ENCODE measurements at regions not wholly inside any gene's neighbourhood (a gene's known extent, or its start where the extent isn't known, plus 50 kb on each side); places are given as distances from the start of the nearest gene placed in this dataset.

DNA sequence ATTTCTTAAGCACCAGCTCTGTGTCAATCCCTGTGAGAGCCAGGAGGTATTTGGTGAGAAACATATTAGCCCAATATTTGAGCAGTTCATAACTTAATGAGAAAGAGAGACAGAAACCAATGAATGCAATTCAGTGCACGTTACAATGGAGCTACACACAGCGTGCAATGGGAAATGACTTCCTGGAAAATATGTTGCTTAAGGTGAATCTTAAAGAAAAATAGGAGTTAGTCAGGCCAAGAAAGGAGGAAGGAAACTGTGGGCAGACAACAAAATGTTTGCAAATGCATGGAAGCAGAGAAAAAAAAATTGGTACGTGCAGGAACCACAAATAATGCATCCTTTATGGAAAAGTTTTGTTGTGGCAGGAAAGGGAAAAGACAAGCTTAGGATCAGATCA, 481.7 kb downstream of the BCAT1 start (continued):
- no peak for TF ChIP-seq ZNF668 (CRISPR knock-in tag; IDR thresholded peaks at IDR 0.05)
- TF ChIP-seq ZNF778 (CRISPR knock-in tag; IDR thresholded peaks at IDR 0.05) = no peak
- TF ChIP-seq SAFB (IDR thresholded peaks at IDR 0.05; ENCODE audit: borderline replicate concordance, low read depth, low read length) = no peak
- no peak for TF ChIP-seq ZNF780A (CRISPR knock-in tag; IDR thresholded peaks at IDR 0.05)
- TF ChIP-seq RBFOX2 (IDR thresholded peaks at IDR 0.05; ENCODE audit: low read depth, low read length) = no peak
- TF ChIP-seq ZNF282 (CRISPR knock-in tag; IDR thresholded peaks at IDR 0.05) = no peak
- no peak for TF ChIP-seq ZNF232 (CRISPR knock-in tag; IDR thresholded peaks at IDR 0.05)
- TF ChIP-seq FOXM1 (IDR thresholded peaks at IDR 0.05; ENCODE audit: low read depth) = no peak
- TF ChIP-seq FOXM1 (CRISPR knock-in tag; IDR thresholded peaks at IDR 0.05; ENCODE audit: low read depth) = no peak
- TF ChIP-seq SMARCA5 (IDR thresholded peaks at IDR 0.05) = no peak
- no peak for TF ChIP-seq ELK1 (CRISPR knock-in tag; IDR thresholded peaks at IDR 0.05)

DNA sequence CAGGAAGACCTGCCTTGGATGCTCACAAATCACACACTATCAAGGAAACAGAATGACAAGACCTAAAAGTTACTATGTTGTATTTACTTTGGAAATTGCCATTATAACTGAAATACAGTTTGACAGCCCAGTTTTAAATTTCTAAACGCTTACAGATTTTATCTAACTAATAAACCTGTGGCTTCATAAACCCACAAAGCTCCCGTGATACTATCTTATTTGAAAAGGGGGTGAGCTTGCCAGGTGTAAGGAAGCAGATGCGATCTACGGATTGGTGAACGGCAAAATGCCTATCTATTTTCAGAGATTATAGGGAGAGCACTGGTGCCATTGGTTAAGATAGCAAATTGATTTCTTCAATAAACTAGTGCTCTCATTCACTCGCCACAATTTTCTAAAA, 485.5 kb downstream of the BCAT1 start:
- 8% methylated on average over 6 of the region's 6 CpGs for WGBS (ENCODE audit: insufficient coverage, low coverage, missing lambda C conversion rate)
- in situ Hi-C loops (cut with MboI) = no loop called here
- no peak for ATAC-seq
- no peak for DNase-seq (ENCODE audit: extremely low read depth in 1 of 4, low spot score in 3 of 4)
- no peak overlapping the region for H3K4me3 ChIP-seq
- no TSS peak for BruUV-seq (replicated peaks)
- no peaks in the 10 kb centered on the region for H3K36me3 ChIP-seq (ENCODE audit: control insufficient read depth, insufficient read depth, low read length)
- H3K27me3 ChIP-seq (ENCODE audit: control insufficient read depth in 2 of 2, insufficient read depth in 2 of 2, low read length in 2 of 2) = no peaks in the 10 kb centered on the region
- no peak overlapping the region for H3K9ac ChIP-seq (ENCODE audit: insufficient read depth in 1 of 2, low read depth in 2 of 2, low read length in 2 of 2)
- intact Hi-C loops (cut with micrococcal nuclease) = no loop called here
- CTCF ChIA-PET (ENCODE audit: low intra/inter-chr PET ratio) = no interaction called here
- H4K20me1 ChIP-seq (replicated peaks; ENCODE audit: control insufficient read depth, insufficient read depth, low read length) = no peaks in the 10 kb centered on the region
- POLR2A ChIA-PET = interaction anchor here (0.7 to 1.3 kb wide), 2 partner anchors 15 to 898 kb away, joined by 3 to 4 read pairs; no protein-coding TSS in a partner anchor
- no peak overlapping the region for H2AFZ ChIP-seq (ENCODE audit: low read depth, low read length)
- no peaks in the 10 kb centered on the region for H3K79me2 ChIP-seq (ENCODE audit: control insufficient read depth, insufficient read depth, low read length)
- no peak overlapping the region for H3K27ac ChIP-seq (ENCODE audit: extremely low read depth, low read depth, low read length)
- no peak overlapping the region for H3K4me2 ChIP-seq (ENCODE audit: insufficient read depth, low read length)
- no peaks in the 10 kb centered on the region for H3K9me1 ChIP-seq (ENCODE audit: control insufficient read depth, insufficient read depth, low read length)
- no peaks in the 10 kb centered on the region for H3K4me1 ChIP-seq (replicated peaks in 1 of 2; ENCODE audit: control insufficient read depth in 2 of 2, insufficient read depth in 2 of 2, low read length in 2 of 2)
- FAIRE-seq = no peak
- H3K9me3 ChIP-seq (replicated peaks; ENCODE audit: control insufficient read depth, insufficient read depth, low read depth, low read length) = no peaks in the 10 kb centered on the region
- TF ChIP-seq HDAC3 (IDR thresholded peaks at IDR 0.05; ENCODE audit: borderline replicate concordance, partially characterized antibody) = no peak
- no peak for TF ChIP-seq RFX7 (CRISPR knock-in tag; IDR thresholded peaks at IDR 0.05)
- no peak for TF ChIP-seq CBX1 (IDR thresholded peaks at IDR 0.05; ENCODE audit: low read depth)
- no peak for TF ChIP-seq PRMT5 (CRISPR knock-in tag; IDR thresholded peaks at IDR 0.05)
- no peak for TF ChIP-seq WHSC1 (IDR thresholded peaks at IDR 0.05; ENCODE audit: low read length)
- no peak for TF ChIP-seq CBFB (CRISPR knock-in tag; IDR thresholded peaks at IDR 0.05)
- TF ChIP-seq, protein P1, sequence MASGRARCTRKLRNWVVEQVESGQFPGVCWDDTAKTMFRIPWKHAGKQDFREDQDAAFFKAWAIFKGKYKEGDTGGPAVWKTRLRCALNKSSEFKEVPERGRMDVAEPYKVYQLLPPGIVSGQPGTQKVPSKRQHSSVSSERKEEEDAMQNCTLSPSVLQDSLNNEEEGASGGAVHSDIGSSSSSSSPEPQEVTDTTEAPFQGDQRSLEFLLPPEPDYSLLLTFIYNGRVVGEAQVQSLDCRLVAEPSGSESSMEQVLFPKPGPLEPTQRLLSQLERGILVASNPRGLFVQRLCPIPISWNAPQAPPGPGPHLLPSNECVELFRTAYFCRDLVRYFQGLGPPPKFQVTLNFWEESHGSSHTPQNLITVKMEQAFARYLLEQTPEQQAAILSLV (tag; IDR thresholded peaks at IDR 0.05) = no peak
- no peak for TF ChIP-seq MCM3 (IDR thresholded peaks at IDR 0.05)
- TF ChIP-seq MYBL2 (IDR thresholded peaks at IDR 0.05; ENCODE audit: low read depth) = no peak
- TF ChIP-seq MYBL2 (CRISPR knock-in tag; IDR thresholded peaks at IDR 0.05; ENCODE audit: borderline replicate concordance) = no peak
- no peak for TF ChIP-seq SIRT6 (IDR thresholded peaks at IDR 0.05; ENCODE audit: low read depth, low read length)
- TF ChIP-seq SMC3 (conservative IDR thresholded peaks at IDR 0.05; ENCODE audit: insufficient read depth, low read depth, low read length) = no peak
- TF ChIP-seq GTF2E2 (tag; IDR thresholded peaks at IDR 0.05) = no peak
- TF ChIP-seq RB1 (IDR thresholded peaks at IDR 0.05; ENCODE audit: low read depth) = no peak
- TF ChIP-seq BRCA1 (IDR thresholded peaks at IDR 0.05) = no peak
- no peak for TF ChIP-seq BRCA1 (CRISPR knock-in tag; IDR thresholded peaks at IDR 0.05)
